ENCODE measurements at regions not wholly inside any gene's neighbourhood (a gene's known extent, or its start where the extent isn't known, plus 50 kb on each side); places are given as distances from the start of the nearest gene placed in this dataset.

DNA sequence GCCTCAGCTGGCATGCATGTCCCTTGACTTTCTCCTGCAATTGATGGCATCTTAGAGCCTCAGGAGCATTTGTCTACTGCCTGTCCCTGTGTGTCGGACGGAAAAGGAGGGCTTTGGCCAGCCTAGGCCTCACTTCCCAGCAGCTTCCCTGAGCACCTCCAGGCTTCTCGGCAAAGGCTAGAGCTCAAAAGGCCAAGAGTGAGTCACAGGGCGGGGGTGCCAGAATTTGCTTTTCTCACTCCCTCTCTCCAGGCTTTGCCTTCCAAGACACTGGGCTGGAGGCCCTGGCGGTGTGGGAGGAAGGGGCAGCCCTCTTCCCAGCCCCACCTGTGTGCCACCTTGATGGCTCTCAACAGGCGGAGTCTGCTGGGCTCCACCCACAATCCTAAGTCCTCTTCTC lies 107.3 kb upstream of the MAF start:
- Histone ChIP-seq H2AFZ (ENCODE audit: low read length) (no peak overlapping the region), H4K8ac (replicated peaks; ENCODE audit: insufficient read length, low read depth, low read length) (no peak overlapping the region), H3K27ac (ENCODE audit: insufficient read length, low read depth, low read length) (no peak overlapping the region), H2BK20ac (ENCODE audit: low read depth, low read length, poor library complexity, severe bottlenecking) (no peak overlapping the region), H2BK5ac (ENCODE audit: insufficient read length, low read length) (no peak overlapping the region), H3K18ac (ENCODE audit: insufficient read length, low read depth, low read length) (no peak overlapping the region), H4K91ac (ENCODE audit: insufficient read length, low read depth, low read length) (no peak overlapping the region), H3K79me2 (ENCODE audit: insufficient read depth, low read length) (no peaks in the 10 kb centered on the region), H3K14ac (ENCODE audit: insufficient read depth, low read length) (no peak overlapping the region), H2BK12ac (ENCODE audit: insufficient read length, low read depth, low read length) (no peak overlapping the region), H3K27me3 (ENCODE audit: insufficient read depth, low read length) (no peaks in the 10 kb centered on the region), H3K4me2 (ENCODE audit: insufficient read depth, insufficient read length, low read length) (no peak overlapping the region), H3K9ac (ENCODE audit: extremely low read depth, insufficient read length, low read length) (no peak overlapping the region), H3K4ac (ENCODE audit: low read depth, low read length) (no peak overlapping the region), H3K4me1 (ENCODE audit: insufficient read depth, low read length) (no peaks in the 10 kb centered on the region), H2BK15ac (ENCODE audit: low read depth, low read length) (no peak overlapping the region), H2BK120ac (ENCODE audit: low read depth, low read length, poor library complexity, severe bottlenecking) (no peak overlapping the region), H3K56ac (ENCODE audit: insufficient read length, low read depth, low read length) (no peak overlapping the region), H3K23me2 (ENCODE audit: insufficient read length, low read depth, low read length, poor library complexity, severe bottlenecking) (no peaks in the 10 kb centered on the region), H4K20me1 (ENCODE audit: control insufficient read depth, insufficient read depth, insufficient read length) (no peaks in the 10 kb centered on the region), H4K5ac (ENCODE audit: insufficient read length, low read depth, low read length) (no peak overlapping the region), H3K23ac (ENCODE audit: insufficient read length, low read depth, low read length) (no peak overlapping the region), H3K9me3 (ENCODE audit: control insufficient read depth, low read depth, low read length) (no peaks in the 10 kb centered on the region), H3K79me1 (ENCODE audit: insufficient read depth, low read depth, low read length, poor library complexity, severe bottlenecking) (no peaks in the 10 kb centered on the region), H3T11ph (ENCODE audit: low read length) (no peak overlapping the region), H2AK5ac (ENCODE audit: insufficient read length, low read length) (no peak overlapping the region)
- H3K9me3 Mint-ChIP-seq, result no peaks in the 10 kb centered on the region
- no peak overlapping the region for H3K4me3 Mint-ChIP-seq
- no peak overlapping the region for H3K27ac Mint-ChIP-seq
- TF ChIP-seq, protein P1, sequence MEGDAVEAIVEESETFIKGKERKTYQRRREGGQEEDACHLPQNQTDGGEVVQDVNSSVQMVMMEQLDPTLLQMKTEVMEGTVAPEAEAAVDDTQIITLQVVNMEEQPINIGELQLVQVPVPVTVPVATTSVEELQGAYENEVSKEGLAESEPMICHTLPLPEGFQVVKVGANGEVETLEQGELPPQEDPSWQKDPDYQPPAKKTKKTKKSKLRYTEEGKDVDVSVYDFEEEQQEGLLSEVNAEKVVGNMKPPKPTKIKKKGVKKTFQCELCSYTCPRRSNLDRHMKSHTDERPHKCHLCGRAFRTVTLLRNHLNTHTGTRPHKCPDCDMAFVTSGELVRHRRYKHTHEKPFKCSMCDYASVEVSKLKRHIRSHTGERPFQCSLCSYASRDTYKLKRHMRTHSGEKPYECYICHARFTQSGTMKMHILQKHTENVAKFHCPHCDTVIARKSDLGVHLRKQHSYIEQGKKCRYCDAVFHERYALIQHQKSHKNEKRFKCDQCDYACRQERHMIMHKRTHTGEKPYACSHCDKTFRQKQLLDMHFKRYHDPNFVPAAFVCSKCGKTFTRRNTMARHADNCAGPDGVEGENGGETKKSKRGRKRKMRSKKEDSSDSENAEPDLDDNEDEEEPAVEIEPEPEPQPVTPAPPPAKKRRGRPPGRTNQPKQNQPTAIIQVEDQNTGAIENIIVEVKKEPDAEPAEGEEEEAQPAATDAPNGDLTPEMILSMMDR (conservative IDR thresholded peaks at IDR 0.05), result no peak
- no peaks in the 10 kb centered on the region for H3K36me3 Mint-ChIP-seq (ENCODE audit: insufficient read depth in 1 of 3, low read depth in 3 of 3)
- H3K27me3 Mint-ChIP-seq (ENCODE audit: low read depth), result no peaks in the 10 kb centered on the region; the same call in 1 of the 2 replicates
- no peak for DNase-seq
- no peaks in the 10 kb centered on the region for H3K4me1 Mint-ChIP-seq
- no CpG with 5 or more reads among the region's 6 CpGs for WGBS (ENCODE audit: extremely low coverage, insufficient read length, low lambda C conversion rate)

All from H9 (cell line).